MM.1S (cell line): ENCODE measurements at regions not wholly inside any gene's neighbourhood (a gene's known extent, or its start where the extent isn't known, plus 50 kb on each side); places are given as distances from the start of the nearest gene placed in this dataset.

Experiments used
- CTCF ChIP-seq: fragments of 300-600 bp; sonication (generic); IDR thresholded peaks from 2 replicates; pipeline ENCODE4 v1.5.1; 2016; ENCODE audit warnings: antibody characterized with exemption, low read length, mixed read lengths
- EZH2 ChIP-seq: fragments of 300-600 bp; sonication (generic); optimal IDR thresholded peaks from 2 replicates; pipeline ENCODE3; 2017; ENCODE audit warnings: low read depth, mild to moderate bottlenecking, antibody characterized with exemption, low read length, mixed read lengths

- TF ChIP-seq EZH2 (no peak), CTCF (no peak)
Measured at GRCh38 chr6:8583291-8583690, 147.9 kb upstream of the SLC35B3 start.
